Activated CD8-positive, alpha-beta memory T cell treated with anti-CD3 and anti-CD28 coated beads, Interleukin-2, amount 50 U/mL, for 48 hours (primary cell): ENCODE measurements at regions not wholly inside any gene's neighbourhood (a gene's known extent, or its start where the extent isn't known, plus 50 kb on each side); places are given as distances from the start of the nearest gene placed in this dataset.
"Not testable (repeated sequence)": the region's sequence is repeated elsewhere in the genome, so short reads cannot be mapped to it uniquely, and the experiment has no call there.

ENCODE experiments used
- DNase-seq: peaks from one replicate; pipeline ENCODE4 v3.0.0-alpha.2; 2020

DNA sequence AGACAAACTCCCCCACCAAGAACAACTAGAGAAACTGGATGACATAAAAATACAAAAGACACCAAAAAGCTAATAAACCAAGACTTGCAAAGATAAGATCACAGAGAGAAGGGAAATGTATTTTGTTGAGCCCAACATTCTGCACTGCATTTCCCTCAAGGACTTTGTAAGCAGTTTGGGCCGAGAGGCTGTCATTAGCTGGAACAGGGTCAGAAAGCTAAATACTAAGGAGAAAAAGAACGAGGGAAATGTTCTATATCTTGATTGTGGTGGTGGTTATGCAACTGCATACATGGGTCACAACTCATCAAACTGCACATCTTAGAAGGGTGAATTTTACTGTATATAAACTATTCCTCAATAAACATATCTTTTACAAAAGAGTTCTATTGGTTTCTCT is 315.0 kb downstream of the IPMK start:
- DNase-seq, result no peak

DNA sequence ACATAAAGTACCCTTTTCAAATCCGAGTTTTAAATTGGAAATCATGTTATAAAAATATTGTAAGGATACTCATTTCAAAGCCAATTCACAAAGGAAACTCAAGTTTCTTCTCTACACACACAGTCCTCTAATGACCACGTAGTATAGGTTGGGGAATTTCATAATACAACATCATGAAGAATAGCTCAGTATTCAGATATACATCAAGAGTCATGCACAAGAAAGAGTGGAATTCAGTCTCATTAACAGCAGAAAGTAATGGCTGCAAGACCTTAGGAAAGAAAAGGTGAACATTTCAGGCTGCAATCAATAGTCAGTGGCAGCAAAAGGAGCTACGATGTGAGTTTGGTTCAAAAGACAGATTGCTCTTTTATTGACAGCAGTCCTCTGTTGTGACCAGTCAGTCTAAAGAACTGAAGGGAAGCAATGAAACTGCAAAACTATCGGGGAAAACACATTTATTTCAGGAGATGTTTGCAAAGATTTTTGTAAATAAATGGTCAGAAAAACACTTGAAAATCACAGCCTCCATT is 317.2 kb downstream of the IPMK start:
- no peak for DNase-seq

DNA sequence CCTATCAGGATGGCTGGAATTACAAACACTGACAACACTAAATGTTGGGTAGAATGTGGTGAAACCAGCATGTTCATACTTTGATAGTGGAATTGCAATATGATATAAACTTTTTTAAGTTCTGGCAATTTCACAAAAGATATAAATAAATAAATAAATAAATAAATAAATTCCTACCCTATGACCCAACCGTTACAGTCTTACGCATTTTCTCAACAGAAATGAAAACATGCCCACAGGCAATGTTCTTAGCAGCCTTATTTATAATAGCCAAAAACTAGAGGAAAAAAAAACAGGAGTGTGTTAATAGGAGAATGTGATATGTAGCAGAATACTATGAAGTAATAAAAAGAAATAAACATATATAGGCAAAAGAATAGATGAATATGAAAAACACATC is 318.9 kb downstream of the IPMK start:
- DNase-seq, result no peak

DNA sequence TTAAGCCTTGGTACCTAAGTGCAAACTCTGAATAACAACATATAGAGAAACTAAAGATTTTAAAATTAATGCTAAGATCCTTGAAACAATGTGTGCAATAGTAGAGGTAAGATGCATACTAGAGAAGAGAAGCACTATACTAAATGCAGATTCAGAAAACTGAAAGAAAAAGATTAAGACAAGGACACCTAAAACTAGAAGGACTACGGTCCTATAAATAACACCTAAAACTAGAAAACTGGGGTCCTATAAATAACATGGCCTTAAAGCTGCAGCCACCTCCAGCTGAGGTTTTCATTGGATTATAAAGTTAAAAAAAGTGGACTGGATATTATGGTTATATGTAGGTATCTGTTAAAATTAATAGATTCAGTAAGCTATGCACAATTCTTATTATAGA is 320.9 kb downstream of the IPMK start:
- no peak for DNase-seq

DNA sequence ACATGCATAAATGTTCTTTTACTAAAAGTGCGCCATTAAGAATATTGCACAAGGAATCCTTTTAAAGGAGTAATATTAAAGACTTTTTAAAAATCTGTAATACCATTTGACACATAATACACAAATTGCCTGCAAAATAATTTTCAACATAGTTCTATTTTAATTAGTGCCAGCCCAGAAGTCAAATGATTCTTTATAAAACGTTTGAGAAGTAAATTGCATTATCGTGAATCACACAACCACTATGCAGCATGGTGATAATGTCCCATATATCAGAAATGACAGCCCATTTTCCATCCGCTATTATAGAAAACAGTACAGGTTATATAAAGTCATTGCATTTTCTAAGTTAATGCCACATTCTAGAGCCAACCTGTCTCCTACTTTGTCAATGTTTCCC is 324.0 kb downstream of the IPMK start:
- no peak for DNase-seq

DNA sequence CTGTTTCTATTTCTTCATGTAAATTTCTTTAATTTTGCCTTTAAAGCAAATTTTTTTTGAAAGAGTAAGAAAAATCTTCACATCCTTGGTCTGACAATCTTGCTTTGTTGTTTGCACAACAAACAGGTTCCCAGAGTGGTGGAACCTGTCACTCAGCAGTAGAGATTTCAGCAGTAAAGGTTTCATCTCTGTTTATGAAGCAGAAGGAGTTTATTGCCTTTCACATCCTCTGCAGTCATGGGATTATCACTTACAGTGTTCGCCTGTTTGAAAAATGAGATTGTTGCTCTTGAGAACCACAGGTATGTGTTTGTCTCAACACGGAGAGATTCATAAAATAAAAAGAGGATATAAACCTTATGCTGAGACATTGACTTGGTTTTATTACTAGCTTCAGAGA is 342.6 kb downstream of the IPMK start:
- DNase-seq, result no peak

DNA sequence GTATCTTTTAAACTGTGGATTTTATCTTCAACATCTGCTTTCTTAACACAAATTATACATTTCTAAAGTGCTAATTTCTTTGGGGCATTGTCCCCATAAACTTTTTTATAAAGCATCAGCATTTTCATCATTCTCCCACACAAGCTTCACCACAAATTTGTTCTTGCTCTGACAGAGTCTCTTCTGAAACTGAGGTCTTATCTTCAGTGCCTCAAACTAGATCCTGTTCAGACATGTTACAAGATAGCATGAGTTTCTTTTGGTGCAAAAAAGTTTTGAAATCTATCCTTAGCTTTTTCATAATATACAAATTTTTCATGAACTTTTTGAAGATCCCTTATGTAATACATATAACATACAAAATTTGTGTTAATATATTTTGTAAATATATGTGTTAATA is 346.6 kb downstream of the IPMK start:
- no peak for DNase-seq

DNA sequence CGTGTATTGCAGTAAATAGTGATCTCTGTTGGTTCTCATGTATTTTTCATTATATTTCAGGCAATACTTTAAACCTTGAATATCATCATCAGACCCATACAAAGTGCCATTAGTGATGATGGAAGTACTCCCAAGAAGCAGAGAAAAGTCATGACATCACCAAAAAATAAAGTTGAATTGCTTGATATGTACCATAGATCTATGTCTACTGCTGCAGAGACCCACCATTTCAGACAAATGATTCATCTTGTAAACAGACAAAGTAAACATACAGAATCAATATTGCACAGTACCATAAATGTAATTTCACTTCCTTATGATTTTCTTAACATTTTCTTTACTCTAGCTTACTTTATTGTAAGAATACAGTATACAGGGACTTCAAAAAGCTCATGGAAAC is 347.8 kb downstream of the IPMK start:
- DNase-seq, result no peak

DNA sequence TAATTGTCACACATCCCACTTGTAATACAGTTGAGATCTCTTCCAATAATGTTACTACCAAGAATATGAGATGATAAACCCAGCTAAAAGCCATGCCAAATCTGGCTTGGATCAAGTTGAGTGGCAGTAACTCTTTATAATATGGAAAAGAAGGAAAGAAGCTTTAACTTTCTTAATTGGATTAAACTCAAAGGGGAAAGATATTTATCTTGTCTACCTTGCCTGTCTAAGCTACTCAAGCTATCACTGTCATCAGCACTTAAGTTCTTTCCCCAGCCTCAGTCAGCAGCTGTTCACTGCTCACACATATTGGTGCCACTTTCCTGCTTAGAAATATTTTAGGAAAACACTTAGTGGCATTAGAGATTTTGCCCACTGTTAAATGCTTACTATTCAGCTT is 350.7 kb downstream of the IPMK start:
- no peak for DNase-seq

DNA sequence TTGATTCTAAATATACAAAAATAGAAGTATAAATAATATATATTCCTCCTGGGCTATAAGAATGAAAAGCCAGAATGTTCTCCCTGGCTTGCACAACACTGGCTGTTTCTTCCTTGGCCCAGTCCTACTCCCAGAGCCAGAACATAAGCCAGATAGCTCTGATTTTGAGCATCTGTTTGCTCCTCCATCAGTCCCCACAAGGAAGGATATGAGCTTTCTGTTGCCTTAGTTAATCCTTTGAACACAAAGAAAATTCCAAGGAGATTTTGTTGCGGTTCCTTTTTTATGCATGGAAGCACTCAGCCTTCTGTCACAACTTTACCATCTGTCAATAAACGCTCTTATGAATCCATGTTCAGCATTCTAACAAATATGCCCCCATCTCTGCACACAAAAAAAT is 361.8 kb downstream of the IPMK start:
- DNase-seq, result no peak

DNA sequence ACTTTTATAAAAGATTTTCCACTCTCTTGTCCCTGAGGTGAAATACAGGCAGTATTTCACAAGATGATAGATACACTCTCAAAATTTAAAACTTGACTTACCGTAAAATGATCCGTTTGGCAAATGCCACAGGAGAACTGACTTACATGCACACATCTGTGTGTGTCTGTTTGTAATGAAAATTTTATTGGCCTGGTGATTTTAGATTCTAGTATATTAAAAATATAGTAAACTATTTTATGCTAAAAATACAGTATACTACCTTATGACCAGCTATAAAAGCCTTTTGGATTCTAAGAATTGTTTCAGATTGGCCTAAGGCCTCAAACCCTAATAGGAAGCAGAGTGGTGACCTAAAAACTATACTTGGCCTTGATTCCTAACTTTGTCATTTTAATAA is 362.7 kb downstream of the IPMK start:
- no peak for DNase-seq

DNA sequence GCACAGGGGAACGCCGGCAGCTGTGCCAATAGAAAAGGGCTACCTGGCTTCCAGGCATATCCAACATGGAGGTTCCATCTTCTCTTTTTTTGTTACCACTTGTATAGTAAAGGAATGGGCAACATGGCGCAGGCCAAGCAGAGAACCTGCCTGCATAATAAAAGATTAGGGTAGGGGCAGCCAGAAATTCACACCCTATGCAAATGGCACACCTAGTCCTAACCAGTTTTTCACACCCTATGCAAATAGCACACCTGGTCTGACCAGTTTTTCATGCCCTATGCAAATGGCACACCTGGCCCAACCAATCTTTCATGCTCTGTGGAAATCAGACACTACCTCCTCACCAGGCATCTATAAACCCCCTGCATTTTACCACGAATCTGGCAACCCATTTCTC is 369.5 kb downstream of the IPMK start:
- DNase-seq, result no peak

DNA sequence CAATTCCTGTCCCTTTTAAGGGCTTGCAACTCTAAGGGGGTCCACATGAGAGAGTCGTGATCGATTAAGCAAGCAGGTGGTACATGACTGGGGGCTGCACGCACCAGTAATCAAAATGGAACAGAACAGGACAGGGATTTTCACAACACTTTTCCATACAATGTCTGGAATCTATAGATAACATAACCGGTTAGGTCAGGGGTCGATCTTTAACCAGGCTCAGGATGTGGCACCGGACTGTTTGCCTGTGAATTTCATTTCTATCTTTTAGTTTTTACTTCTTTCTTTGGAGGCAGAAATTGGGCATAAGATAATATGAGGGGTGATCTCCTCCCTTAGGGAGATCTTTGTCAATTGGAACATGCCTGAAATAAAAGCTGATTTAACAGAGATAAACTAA is 370.1 kb downstream of the IPMK start:
- no peak for DNase-seq

DNA sequence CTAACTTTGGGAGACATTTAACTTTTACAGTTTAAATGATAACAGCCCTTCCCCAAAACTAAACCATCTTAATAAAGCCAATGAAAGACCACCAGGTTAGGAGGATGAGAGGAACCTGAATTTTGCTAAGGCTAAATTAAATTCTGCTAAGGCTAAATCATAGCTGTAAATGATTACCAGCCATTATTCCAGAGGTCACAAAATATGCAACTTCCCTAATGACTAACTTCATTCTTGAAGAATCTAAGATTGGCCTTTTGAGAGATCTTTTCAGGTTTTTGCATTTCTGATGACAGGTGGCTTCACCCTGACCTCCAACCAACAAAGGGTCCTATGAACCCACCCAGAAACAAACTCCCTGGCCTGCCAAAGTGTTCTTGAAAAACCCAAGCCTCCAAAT is 373.3 kb downstream of the IPMK start:
- DNase-seq, result no peak

DNA sequence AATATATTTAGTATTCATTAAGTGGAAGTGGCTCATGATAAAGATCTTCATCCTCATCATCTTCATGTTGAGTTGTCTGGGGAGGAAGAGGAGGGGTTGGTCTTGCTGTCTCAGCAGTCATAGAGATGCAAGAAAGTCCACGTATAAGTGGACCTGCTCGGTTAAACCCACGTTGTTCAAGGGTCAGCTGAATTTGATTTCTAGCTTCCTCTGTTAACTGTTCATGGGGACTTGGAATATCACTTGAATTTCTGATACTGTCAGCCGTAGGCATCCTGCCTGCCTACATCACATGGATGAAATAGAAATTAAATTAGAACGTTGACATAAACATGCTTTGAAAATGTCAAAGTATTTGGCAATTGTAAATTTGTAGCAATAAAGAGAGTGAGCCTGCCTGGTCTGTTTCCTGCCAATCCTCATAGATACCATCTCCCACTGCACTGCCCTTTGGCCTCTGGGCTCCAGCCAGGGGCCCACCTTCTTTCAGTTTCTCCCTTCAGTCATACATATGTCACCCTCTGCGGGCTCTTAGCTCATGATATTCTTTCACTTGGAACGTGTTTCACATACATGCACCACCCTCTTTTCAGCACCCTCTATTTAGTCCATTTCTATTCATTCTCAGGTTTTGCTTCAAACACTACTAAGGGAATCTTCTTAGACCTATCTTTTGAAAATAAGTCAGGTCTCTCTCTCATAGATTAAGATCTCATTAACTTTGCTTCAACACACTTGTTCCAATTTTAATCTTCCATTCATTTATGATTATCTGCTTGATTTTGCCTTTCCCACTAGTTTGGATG is 376.3 kb downstream of the IPMK start:
- DNase-seq, result no peak

DNA sequence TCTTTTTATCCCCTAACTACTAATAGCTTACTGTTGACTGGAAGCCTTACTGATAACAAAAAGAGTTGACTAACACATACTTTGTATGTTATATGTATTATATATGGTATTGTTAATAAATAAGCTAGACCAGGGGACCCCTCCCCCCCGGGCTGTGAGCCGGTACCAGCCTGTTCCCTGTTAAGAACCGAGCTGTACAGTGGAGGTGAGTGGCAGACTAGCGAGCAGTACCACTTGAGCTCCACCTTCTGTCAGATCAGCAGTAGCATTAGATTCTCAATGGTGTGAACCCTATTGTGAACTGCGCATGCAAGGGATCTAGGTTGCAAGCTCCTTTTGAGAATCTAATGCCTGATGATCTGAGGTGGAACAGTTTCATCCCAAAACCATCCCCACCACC is 377.0 kb downstream of the IPMK start:
- no peak for DNase-seq

DNA sequence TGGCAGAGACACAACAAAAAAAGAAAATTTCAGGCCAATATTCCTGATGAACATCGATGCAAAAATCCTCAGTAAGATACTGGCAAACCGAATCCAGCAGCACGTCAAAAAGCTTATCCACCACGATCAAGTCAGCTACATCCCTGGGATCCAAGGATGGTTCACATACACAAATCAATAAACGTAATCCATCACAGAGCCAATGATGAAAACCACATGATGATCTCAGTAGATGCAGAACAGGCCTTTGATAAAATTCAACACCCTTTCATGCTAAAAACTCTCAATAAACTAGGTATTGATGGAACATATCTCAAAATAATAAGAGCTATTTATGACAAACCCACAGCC is 382.1 kb downstream of the IPMK start:
- not testable (repeated sequence) for DNase-seq

DNA sequence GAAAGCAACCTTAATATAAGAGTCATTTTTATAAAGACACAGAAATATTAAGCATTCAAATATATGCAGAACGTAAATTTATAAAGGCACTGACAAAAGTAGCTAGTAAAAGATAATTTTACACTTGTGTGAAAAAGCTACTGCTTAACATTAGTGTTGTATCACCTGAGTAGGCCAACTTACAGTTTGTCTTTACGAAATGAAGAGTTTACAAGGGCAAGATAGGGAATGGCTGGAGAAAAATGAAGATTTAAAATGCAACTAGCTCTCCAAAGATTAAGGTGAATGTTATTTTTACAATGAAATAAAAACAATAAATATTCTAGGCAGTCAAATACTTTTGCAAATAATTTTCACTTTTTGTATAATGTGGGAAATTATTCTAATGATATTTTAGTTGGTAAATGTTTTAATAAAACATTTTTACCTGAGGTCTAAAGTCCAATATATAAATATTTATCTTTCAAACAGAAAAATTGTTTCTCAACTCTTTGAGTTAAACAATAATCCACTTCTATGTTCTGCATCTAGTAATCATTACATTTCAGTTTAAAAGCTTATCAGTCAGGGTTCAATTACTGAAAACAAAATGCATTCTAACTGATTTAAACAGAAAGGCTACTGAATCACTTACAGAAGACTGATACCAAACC is 382.6 kb downstream of the IPMK start:
- DNase-seq, result no peak

DNA sequence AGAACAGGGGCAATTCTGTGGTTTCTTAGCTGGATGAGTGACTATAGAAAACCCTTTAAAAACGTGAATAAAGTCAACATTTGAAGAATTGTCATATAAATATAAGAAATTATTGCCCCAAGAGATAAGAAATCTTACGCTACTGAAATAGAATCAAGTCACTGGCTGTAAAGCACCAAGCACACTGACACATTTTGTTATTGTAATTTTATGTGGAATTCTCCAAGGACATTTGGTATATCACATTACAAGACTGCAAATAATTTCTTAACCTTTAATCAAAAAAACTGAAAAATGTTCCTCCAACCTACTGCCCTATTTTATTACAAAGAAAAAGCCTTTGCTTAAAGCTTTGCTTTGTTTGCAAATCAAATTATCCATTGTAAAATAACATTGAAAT is 383.3 kb downstream of the IPMK start:
- no peak for DNase-seq

DNA sequence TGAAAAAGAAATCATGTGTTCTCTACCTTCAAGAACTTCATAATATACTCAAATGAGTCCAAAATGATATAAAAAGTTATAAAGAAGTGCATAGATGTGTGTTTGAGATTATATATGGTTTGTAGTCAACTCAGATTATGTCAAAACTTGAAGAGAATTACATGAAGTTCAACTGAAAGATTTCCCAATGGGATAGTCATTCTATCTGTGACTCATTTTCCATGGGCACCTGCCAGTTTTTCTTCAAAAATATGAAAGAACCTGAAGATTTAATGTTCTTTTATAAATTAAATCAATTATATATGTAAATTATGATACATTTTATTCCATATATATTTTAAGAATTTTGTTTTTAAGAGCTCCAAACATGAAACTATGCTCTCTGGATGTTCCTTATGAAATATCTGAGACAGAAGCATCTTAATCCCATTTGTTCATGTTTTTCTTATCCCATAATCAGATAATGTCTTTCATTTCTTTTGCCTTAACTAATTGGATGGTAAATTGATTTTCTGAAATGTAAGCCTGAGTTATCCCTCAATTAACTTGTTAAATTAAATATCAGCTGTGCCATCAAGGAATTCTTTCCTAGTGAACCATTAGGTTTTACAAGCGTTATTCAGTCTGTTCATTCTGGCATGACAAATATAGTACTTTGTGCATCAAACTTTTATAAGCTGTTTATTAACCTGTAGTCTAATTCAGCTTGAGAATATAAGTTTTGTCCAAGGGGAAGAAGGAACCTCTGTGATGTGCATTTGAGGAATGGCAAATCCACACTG is 387.1 kb downstream of the IPMK start:
- no peak for DNase-seq

DNA sequence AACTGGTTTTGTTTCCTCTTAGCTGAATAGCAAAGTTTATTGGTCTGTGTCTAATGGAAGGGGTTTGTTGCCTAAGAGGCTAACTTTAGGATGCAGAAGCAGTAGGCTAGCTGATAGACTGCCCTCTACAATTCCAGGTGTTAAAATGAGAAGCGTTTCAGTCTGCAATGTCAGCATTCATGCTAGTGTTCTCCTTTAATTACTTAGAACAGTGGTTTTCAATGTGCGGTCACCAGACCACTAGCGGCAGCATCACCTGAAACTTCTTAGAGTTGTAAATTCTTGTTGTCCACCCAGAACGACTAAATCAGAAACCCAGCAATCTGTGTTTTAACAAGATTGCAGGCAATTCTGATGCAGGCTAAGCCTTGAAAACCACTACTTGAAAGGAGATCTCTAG is 392.9 kb downstream of the IPMK start:
- no peak for DNase-seq

DNA sequence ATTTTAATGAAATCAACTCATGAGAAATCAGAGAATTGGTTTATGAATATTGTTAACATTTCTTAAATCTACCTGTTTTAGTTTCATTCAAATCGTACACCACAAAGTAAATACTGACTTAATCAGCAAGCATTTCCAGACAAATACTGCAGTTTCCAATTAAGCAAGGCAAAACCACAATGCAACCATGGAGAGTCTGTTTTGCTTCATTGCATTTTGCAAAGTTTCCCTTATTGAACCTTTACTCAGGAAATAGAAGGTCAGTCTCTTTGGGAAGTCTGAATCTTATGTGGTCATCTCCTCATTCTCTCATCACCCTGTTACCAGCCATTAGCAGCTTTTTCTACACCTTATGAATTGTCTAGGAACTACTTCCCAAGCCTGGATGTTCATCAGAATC is 400.5 kb downstream of the IPMK start:
- DNase-seq, result no peak

DNA sequence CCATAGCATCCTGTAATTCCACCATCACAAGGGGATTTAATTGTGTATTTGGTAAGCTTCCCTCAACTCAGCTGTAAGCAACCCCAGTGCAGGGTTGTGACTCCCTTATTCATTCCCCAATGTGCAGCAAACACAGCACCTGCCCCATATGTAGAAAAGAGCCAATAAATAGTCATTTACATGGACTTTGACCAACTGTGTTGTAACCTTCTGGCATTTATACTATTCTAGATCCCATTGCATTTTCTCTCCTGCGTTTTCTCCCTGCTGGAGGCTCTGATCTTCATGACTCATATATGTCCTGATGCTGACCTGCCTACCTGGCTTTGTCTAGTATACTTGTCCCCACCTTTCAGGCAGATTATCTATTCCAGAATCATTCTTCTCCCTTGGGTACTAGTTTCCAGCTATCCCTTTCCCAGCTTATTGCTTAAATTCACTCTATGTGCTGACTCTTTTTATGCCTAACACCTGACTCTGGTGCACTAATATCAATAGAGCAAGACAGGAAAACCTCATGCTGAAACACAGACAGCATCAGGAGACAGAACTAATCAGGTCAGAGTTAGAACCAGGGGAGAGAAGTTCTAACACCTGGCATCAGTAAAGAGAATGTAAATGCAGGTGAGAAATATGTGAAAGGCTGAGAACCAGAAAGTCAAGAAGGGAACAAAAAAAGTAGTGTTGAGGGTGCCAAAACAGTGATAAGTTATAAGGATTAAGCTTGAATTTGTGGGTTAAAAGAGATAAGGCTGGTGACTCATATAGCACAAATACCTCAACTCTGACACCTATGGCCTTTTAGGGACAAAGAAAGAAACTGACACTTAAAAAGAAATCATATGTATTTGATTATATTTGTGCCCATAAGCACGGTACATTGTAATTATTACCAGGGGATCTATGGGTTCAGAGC is 402.7 kb downstream of the IPMK start:
- no peak for DNase-seq
